H9 (cell line): ENCODE measurements at regions not wholly inside any gene's neighbourhood (a gene's known extent, or its start where the extent isn't known, plus 50 kb on each side); places are given as distances from the start of the nearest gene placed in this dataset.

ENCODE experiments used
- DNase-seq: peaks from one replicate; pipeline ENCODE4 v3.0.0-alpha.2; 2017
- H2AFZ ChIP-seq: one replicate; pipeline ENCODE4 v1.6.1; 2013; ENCODE audit warnings: mild to moderate bottlenecking, low read length, control low read depth, moderate library complexity
- H2AK5ac ChIP-seq: 2 replicates; pipeline ENCODE4 v1.6.1; 2013; ENCODE audit warnings: low read length, control low read depth, mixed read lengths; ENCODE audit not compliant: insufficient read length
- H2BK120ac ChIP-seq: one replicate; pipeline ENCODE4 v1.6.1; 2013; ENCODE audit warnings: low read depth, mild to moderate bottlenecking, low read length, control low read depth, inconsistent platforms; ENCODE audit not compliant: poor library complexity, severe bottlenecking
- H2BK12ac ChIP-seq: 2 replicates; pipeline ENCODE4 v1.6.1; 2013; ENCODE audit warnings: low read length, control low read depth, mixed read lengths, low read depth; ENCODE audit not compliant: insufficient read length
- H2BK15ac ChIP-seq: 2 replicates; pipeline ENCODE4 v1.6.1; 2013; ENCODE audit warnings: low read depth, low read length, control low read depth
- H2BK20ac ChIP-seq: one replicate; pipeline ENCODE4 v1.6.1; 2013; ENCODE audit warnings: low read depth, mild to moderate bottlenecking, low read length, control low read depth, inconsistent platforms; ENCODE audit not compliant: poor library complexity, severe bottlenecking
- H2BK5ac ChIP-seq: 2 replicates; pipeline ENCODE4 v1.6.1; 2013; ENCODE audit warnings: low read length, control low read depth, mixed read lengths; ENCODE audit not compliant: insufficient read length
- H3K14ac ChIP-seq: 2 replicates; pipeline ENCODE4 v1.6.1; 2013; ENCODE audit warnings: low read length, control low read depth; ENCODE audit not compliant: insufficient read depth
- H3K18ac ChIP-seq: 2 replicates; pipeline ENCODE4 v1.6.1; 2013; ENCODE audit warnings: low read depth, mild to moderate bottlenecking, mixed read lengths, low read length, control low read depth; ENCODE audit not compliant: insufficient read length
- H3K23ac ChIP-seq: 2 replicates; pipeline ENCODE4 v1.6.1; 2013; ENCODE audit warnings: low read length, control low read depth, mixed read lengths, low read depth; ENCODE audit not compliant: insufficient read length
- H3K23me2 ChIP-seq: 2 replicates; pipeline ENCODE4 v1.6.1; 2013; ENCODE audit warnings: low read depth, mild to moderate bottlenecking, mixed read lengths, low read length, control low read depth; ENCODE audit not compliant: insufficient read length, poor library complexity, severe bottlenecking
- H3K27ac ChIP-seq: 2 replicates; pipeline ENCODE4 v1.5.1; 2013; ENCODE audit warnings: low read length, control low read depth, mixed read lengths, low read depth; ENCODE audit not compliant: insufficient read length
- H3K27me3 ChIP-seq: 2 replicates; pipeline ENCODE4 v1.6.1; 2013; ENCODE audit warnings: low read length, control low read depth, inconsistent platforms; ENCODE audit not compliant: insufficient read depth
- H3K4ac ChIP-seq: 2 replicates; pipeline ENCODE4 v1.6.1; 2013; ENCODE audit warnings: low read depth, mild to moderate bottlenecking, control low read depth, inconsistent platforms, low read length, moderate library complexity
- H3K4me1 ChIP-seq: 2 replicates; pipeline ENCODE4 v1.6.1; 2013; ENCODE audit warnings: low read length, control low read depth, inconsistent platforms; ENCODE audit not compliant: insufficient read depth
- H3K4me2 ChIP-seq: 2 replicates; pipeline ENCODE4 v1.6.1; 2013; ENCODE audit warnings: low read length, control low read depth, mixed read lengths; ENCODE audit not compliant: insufficient read length, insufficient read depth
- H3K56ac ChIP-seq: 2 replicates; pipeline ENCODE4 v1.6.1; 2013; ENCODE audit warnings: low read depth, mild to moderate bottlenecking, mixed read lengths, low read length, control low read depth; ENCODE audit not compliant: insufficient read length
- H3K79me1 ChIP-seq: 2 replicates; pipeline ENCODE4 v1.6.1; 2013; ENCODE audit warnings: low read depth, mild to moderate bottlenecking, moderate library complexity, low read length, control low read depth, inconsistent platforms; ENCODE audit not compliant: insufficient read depth, poor library complexity, severe bottlenecking
- H3K79me2 ChIP-seq: 2 replicates; pipeline ENCODE4 v1.6.1; 2013; ENCODE audit warnings: low read length, control low read depth, inconsistent platforms; ENCODE audit not compliant: insufficient read depth
- H3K9ac ChIP-seq: 2 replicates; pipeline ENCODE4 v1.6.1; 2013; ENCODE audit warnings: low read length, control low read depth, mixed read lengths; ENCODE audit not compliant: insufficient read length; ENCODE audit errors: extremely low read depth
- H3K9me3 ChIP-seq: one replicate; pipeline ENCODE4 v1.6.1; 2013; ENCODE audit warnings: low read depth, low read length, inconsistent platforms; ENCODE audit not compliant: control insufficient read depth
- H3T11ph ChIP-seq: one replicate; pipeline ENCODE4 v1.6.1; 2013; ENCODE audit warnings: mild to moderate bottlenecking, low read length, control low read depth, inconsistent platforms
- H4K20me1 ChIP-seq: one replicate; pipeline ENCODE4 v1.6.1; 2013; ENCODE audit not compliant: control insufficient read depth, insufficient read length, insufficient read depth
- H4K5ac ChIP-seq: 2 replicates; pipeline ENCODE4 v1.6.1; 2013; ENCODE audit warnings: low read depth, mild to moderate bottlenecking, mixed read lengths, low read length, control low read depth; ENCODE audit not compliant: insufficient read length
- H4K8ac ChIP-seq: replicated peaks from 2 replicates; pipeline ENCODE4 v1.6.1; 2013; ENCODE audit warnings: low read length, control low read depth, mixed read lengths, low read depth; ENCODE audit not compliant: insufficient read length
- H4K91ac ChIP-seq: 2 replicates; pipeline ENCODE4 v1.6.1; 2013; ENCODE audit warnings: low read depth, mild to moderate bottlenecking, moderate library complexity, mixed read lengths, low read length, control low read depth; ENCODE audit not compliant: insufficient read length
- H3K27ac Mint-ChIP-seq, 3 experiments: 2 replicates in 2 of 3; 3 replicates in 1 of 3; pipeline ENCODE4 v1.8.0; 2020 to 2021; ENCODE audit warnings: mixed read lengths in 3 of 3, mild to moderate bottlenecking in 1 of 3, moderate library complexity in 1 of 3
- H3K27me3 Mint-ChIP-seq: 2 replicates; pipeline ENCODE4 v1.8.0; 2021; ENCODE audit warnings: low read depth, mild to moderate bottlenecking, moderate library complexity, mixed read lengths
- H3K36me3 Mint-ChIP-seq, 3 experiments: 2 replicates in 2 of 3; 3 replicates in 1 of 3; pipeline ENCODE4 v1.8.0; 2020 to 2021; ENCODE audit warnings: low read depth in 3 of 3, mixed read lengths in 3 of 3; ENCODE audit not compliant: insufficient read depth in 1 of 3
- H3K4me1 Mint-ChIP-seq, 2 experiments: 2 replicates each; pipeline ENCODE4 v1.8.0; 2020; ENCODE audit warnings: mixed read lengths in 2 of 2
- H3K4me3 Mint-ChIP-seq, 2 experiments: 2 replicates in 1 of 2; 3 replicates in 1 of 2; pipeline ENCODE4 v1.8.0; 2020 to 2021; ENCODE audit warnings: mild to moderate bottlenecking in 2 of 2, mixed read lengths in 2 of 2, moderate library complexity in 1 of 2
- H3K9me3 Mint-ChIP-seq, 2 experiments: 2 replicates in 1 of 2; 3 replicates in 1 of 2; pipeline ENCODE4 v1.8.0; 2020; ENCODE audit warnings: mild to moderate bottlenecking in 2 of 2, mixed read lengths in 2 of 2, moderate library complexity in 1 of 2
- CTCF ChIP-seq: fragments of 200-600 bp; sonication (generic); conservative IDR thresholded peaks from 3 replicates; pipeline ENCODE4 v1.8.0; 2021; ENCODE audit warnings: antibody characterized with exemption, mild to moderate bottlenecking
- WGBS: extraction: QIAGEN DNeasy Blood & Tissue Kit; methylation state at CpG from one replicate; pipeline ENCODE4 v1.1.7; 2013; ENCODE audit warnings: missing lambda C conversion rate, low lambda C conversion rate, mixed read lengths; ENCODE audit not compliant: insufficient read length; ENCODE audit errors: extremely low coverage; 5-methylcytosine and 5-hydroxymethylcytosine counted together

- H3K14ac ChIP-seq = no peak overlapping the region
- Mint-ChIP-seq H3K9me3 (no peaks in the 10 kb centered on the region), H3K27me3 (no peaks in the 10 kb centered on the region), H3K4me1 (no peaks in the 10 kb centered on the region), H3K4me3 (no peak overlapping the region), H3K27ac (no peak overlapping the region), H3K36me3 (no peaks in the 10 kb centered on the region)
- no peak overlapping the region for H4K5ac ChIP-seq
- no peak overlapping the region for H3K56ac ChIP-seq
- no peaks in the 10 kb centered on the region for H3K23me2 ChIP-seq
- H2BK15ac ChIP-seq = no peak overlapping the region
- no peaks in the 10 kb centered on the region for H3K4me1 ChIP-seq
- H4K91ac ChIP-seq = no peak overlapping the region
- H3K79me2 ChIP-seq = no peaks in the 10 kb centered on the region
- H3K9me3 ChIP-seq = no peaks in the 10 kb centered on the region
- no peak for TF ChIP-seq CTCF
- H3K79me1 ChIP-seq = no peaks in the 10 kb centered on the region
- no peak overlapping the region for H2BK120ac ChIP-seq
- no peak overlapping the region for H2BK12ac ChIP-seq
- no peak for DNase-seq
- no peaks in the 10 kb centered on the region for H3K27me3 ChIP-seq
- no peak overlapping the region for H3T11ph ChIP-seq
- no peak overlapping the region for H3K23ac ChIP-seq
- no peak overlapping the region for H4K8ac ChIP-seq
- no peak overlapping the region for H2BK20ac ChIP-seq
- H3K4ac ChIP-seq = no peak overlapping the region
- H3K4me2 ChIP-seq = no peak overlapping the region
- H2BK5ac ChIP-seq = no peak overlapping the region
- WGBS = no CpG with 5 or more reads among the region's 2 CpGs
- H3K27ac ChIP-seq = no peak overlapping the region
- H2AFZ ChIP-seq = no peak overlapping the region
- H3K18ac ChIP-seq = no peak overlapping the region
- H4K20me1 ChIP-seq = no peaks in the 10 kb centered on the region
- H3K9ac ChIP-seq = no peak overlapping the region
- H2AK5ac ChIP-seq = no peak overlapping the region
These were observed 581.1 kb downstream of the CAAP1 start for GRCh38 chr9:26311463-26311995.
